Loucy (cell line): ENCODE measurements at regions not wholly inside any gene's neighbourhood (a gene's known extent, or its start where the extent isn't known, plus 50 kb on each side); places are given as distances from the start of the nearest gene placed in this dataset.

Experiments
- H2AFZ ChIP-seq: fragments of 200-600 bp; sonication (generic); 2 replicates; pipeline ENCODE4 v1.6.0; 2016; ENCODE audit warnings: antibody characterized with exemption, mild to moderate bottlenecking, low read length, moderate library complexity
- H3F3A ChIP-seq: fragments of 200-600 bp; 2 replicates; pipeline ENCODE4 v1.6.0; 2016; ENCODE audit warnings: antibody characterized with exemption, low read depth, mild to moderate bottlenecking
- H3K27me3 ChIP-seq: fragments of 200-600 bp; sonication (generic); 2 replicates; pipeline ENCODE4 v1.6.1; 2014; ENCODE audit warnings: low read length, mild to moderate bottlenecking; ENCODE audit not compliant: insufficient read depth, poor library complexity, severe bottlenecking
- H3K36me3 ChIP-seq: fragments of 200-600 bp; sonication (generic); 2 replicates; pipeline ENCODE4 v1.6.1; 2016; ENCODE audit warnings: low read length; ENCODE audit not compliant: insufficient read depth
- H3K4me1 ChIP-seq: fragments of 200-600 bp; sonication (generic); 2 replicates; pipeline ENCODE4 v1.5.1; 2014; ENCODE audit warnings: low read length, mild to moderate bottlenecking; ENCODE audit not compliant: insufficient read depth, poor library complexity, severe bottlenecking
- H3K4me2 ChIP-seq: fragments of 200-600 bp; sonication (generic); 2 replicates; pipeline ENCODE4 v1.6.0; 2014; ENCODE audit warnings: antibody characterized with exemption, low read length, low read depth, mild to moderate bottlenecking; ENCODE audit not compliant: poor library complexity, severe bottlenecking
- H3K4me3 ChIP-seq: fragments of 200-600 bp; sonication (generic); 2 replicates; pipeline ENCODE4 v1.5.1; 2014; ENCODE audit warnings: low read length, mild to moderate bottlenecking, mixed read lengths; ENCODE audit not compliant: poor library complexity, severe bottlenecking
- H3K79me2 ChIP-seq: fragments of 200-600 bp; sonication (generic); 2 replicates; pipeline ENCODE4 v1.6.1; 2014; ENCODE audit warnings: low read length; ENCODE audit not compliant: insufficient read depth
- H3K9ac ChIP-seq: fragments of 200-600 bp; sonication (generic); 2 replicates; pipeline ENCODE4 v1.6.0; 2014; ENCODE audit warnings: mild to moderate bottlenecking, low read depth, low read length, moderate library complexity; ENCODE audit not compliant: poor library complexity, severe bottlenecking
- H3K9me2 ChIP-seq: fragments of 200-600 bp; sonication (generic); replicated peaks from 2 replicates; pipeline ENCODE4 v1.6.1; 2016; ENCODE audit warnings: low read depth, low read length, mixed read lengths
- H3K9me3 ChIP-seq: fragments of 200-600 bp; sonication (generic); 2 replicates; pipeline ENCODE4 v1.6.1; 2014; ENCODE audit warnings: mild to moderate bottlenecking, antibody characterized with exemption, low read length, low read depth; ENCODE audit not compliant: insufficient read depth
- H4K20me1 ChIP-seq: fragments of 200-600 bp; sonication (generic); 2 replicates; pipeline ENCODE4 v1.6.0; 2014; ENCODE audit warnings: antibody characterized with exemption, low read length, mild to moderate bottlenecking; ENCODE audit not compliant: insufficient read depth, poor library complexity, severe bottlenecking
- EZH2phosphoT487 ChIP-seq: fragments of 200-600 bp; IDR thresholded peaks from 2 replicates; pipeline ENCODE4 v1.6.1; 2018; ENCODE audit warnings: antibody characterized with exemption, mild to moderate bottlenecking, moderate library complexity, borderline replicate concordance
- TF ChIP-seq, protein P1 (sequence below): fragments of 200-600 bp; sonication (generic); conservative IDR thresholded peaks from 2 replicates; pipeline ENCODE4 v1.5.1; 2014; ENCODE audit warnings: mild to moderate bottlenecking, antibody characterized with exemption, low read length

DNA sequence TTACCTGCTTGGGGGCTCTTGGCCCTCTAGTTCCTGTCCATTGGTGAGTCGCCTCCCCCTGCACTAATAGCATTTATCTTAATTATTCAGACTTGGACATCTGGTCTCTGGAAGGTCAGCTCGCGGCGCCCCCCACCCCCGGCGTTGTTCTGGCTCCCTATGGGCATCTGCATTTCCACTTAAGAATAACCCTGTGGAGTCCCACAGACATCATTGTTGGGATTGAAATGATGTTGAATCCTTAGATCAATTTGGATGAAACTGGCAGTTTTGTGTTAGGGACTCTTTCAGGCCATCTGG lies 313.8 kb upstream of the HS6ST1 start:
- H3K9me3 ChIP-seq = no peaks in the 10 kb centered on the region
- H3K36me3 ChIP-seq = no peaks in the 10 kb centered on the region
- no peak overlapping the region for H3K9ac ChIP-seq
- H3K4me2 ChIP-seq = no peak overlapping the region
- H3K4me3 ChIP-seq = no peak overlapping the region
- H3F3A ChIP-seq = no peaks in the 10 kb centered on the region
- H3K9me2 ChIP-seq = no peaks in the 10 kb centered on the region
- H3K27me3 ChIP-seq = no peaks in the 10 kb centered on the region
- H4K20me1 ChIP-seq = no peaks in the 10 kb centered on the region
- H3K4me1 ChIP-seq = peaks cover 25% of the 10 kb centered on the region
- TF ChIP-seq EZH2phosphoT487 = no peak
- TF ChIP-seq, protein P1, sequence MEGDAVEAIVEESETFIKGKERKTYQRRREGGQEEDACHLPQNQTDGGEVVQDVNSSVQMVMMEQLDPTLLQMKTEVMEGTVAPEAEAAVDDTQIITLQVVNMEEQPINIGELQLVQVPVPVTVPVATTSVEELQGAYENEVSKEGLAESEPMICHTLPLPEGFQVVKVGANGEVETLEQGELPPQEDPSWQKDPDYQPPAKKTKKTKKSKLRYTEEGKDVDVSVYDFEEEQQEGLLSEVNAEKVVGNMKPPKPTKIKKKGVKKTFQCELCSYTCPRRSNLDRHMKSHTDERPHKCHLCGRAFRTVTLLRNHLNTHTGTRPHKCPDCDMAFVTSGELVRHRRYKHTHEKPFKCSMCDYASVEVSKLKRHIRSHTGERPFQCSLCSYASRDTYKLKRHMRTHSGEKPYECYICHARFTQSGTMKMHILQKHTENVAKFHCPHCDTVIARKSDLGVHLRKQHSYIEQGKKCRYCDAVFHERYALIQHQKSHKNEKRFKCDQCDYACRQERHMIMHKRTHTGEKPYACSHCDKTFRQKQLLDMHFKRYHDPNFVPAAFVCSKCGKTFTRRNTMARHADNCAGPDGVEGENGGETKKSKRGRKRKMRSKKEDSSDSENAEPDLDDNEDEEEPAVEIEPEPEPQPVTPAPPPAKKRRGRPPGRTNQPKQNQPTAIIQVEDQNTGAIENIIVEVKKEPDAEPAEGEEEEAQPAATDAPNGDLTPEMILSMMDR = no peak
- H3K79me2 ChIP-seq = no peaks in the 10 kb centered on the region
- no peak overlapping the region for H2AFZ ChIP-seq

DNA sequence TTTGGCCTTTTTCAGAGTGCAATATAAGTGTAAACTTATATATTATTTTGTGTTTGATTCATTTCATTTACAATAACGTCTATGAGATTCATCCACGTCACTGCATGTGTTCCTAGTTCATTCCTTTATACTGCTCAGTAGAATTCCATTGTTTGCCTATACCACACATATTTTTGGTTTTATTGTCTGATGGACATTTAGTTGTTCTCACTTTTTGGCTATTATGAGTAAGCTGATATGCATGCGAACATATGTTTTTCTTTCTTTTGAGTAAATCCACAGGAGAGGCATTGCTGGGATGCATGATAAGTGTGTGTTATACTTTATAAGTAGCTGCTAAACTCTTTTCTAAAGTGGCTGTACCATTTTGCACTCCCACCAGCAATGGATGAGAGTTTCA lies 314.8 kb upstream of the HS6ST1 start:
- Histone ChIP-seq H3K9me2 (no peaks in the 10 kb centered on the region), H3K36me3 (no peaks in the 10 kb centered on the region), H3K9ac (no peak overlapping the region), H3K79me2 (no peaks in the 10 kb centered on the region), H3K4me3 (no peak overlapping the region), H3F3A (no peaks in the 10 kb centered on the region), H3K4me2 (no peak overlapping the region), H3K27me3 (no peaks in the 10 kb centered on the region), H2AFZ (no peak overlapping the region), H3K4me1 (peaks cover 35% of the 10 kb centered on the region), H3K9me3 (no peaks in the 10 kb centered on the region), H4K20me1 (no peaks in the 10 kb centered on the region)
- no peak for TF ChIP-seq EZH2phosphoT487
- TF ChIP-seq, protein P1 = no peak

DNA sequence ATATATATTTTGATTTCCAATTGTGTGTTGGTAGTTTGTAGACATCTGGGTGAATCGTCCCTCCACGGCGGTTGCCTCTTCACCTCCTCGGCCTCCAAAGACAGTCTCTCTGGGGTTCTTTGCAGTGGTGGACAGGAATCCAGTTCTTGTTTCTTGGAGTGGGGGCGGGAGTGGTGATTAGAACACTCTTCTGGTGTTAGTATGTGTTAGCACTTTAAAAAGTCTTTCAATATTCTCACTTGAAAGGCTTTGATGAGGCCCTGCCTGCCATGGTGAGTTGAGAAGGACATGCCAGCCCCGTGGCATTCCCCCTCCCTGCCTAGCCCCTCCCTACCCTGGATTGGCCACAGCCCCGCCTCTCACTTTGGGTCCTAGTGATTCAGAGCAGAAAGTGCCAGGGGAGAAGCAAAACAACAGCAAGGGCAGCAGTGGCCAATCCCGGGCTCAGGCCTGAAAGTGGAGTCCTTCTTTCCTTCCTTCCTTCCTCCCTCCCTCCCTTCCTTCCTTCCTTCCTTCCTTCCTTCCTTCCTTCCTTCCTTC lies 316.8 kb upstream of the HS6ST1 start:
- TF ChIP-seq EZH2phosphoT487 = no peak
- TF ChIP-seq, protein P1 = no peak
- H3K27me3 ChIP-seq = no peaks in the 10 kb centered on the region
- H3K36me3 ChIP-seq = no peaks in the 10 kb centered on the region
- H3K9ac ChIP-seq = no peak overlapping the region
- no peaks in the 10 kb centered on the region for H3K9me3 ChIP-seq
- no peaks in the 10 kb centered on the region for H3K79me2 ChIP-seq
- no peaks in the 10 kb centered on the region for H4K20me1 ChIP-seq
- no peak overlapping the region for H2AFZ ChIP-seq
- H3K4me1 ChIP-seq = peaks cover 55% of the 10 kb centered on the region
- H3K4me3 ChIP-seq = no peak overlapping the region
- H3K4me2 ChIP-seq = no peak overlapping the region
- no peaks in the 10 kb centered on the region for H3F3A ChIP-seq
- H3K9me2 ChIP-seq = no peaks in the 10 kb centered on the region
